CD4-positive, alpha-beta T cell treated with Interleukin-4 for 4 hours (primary cell): ENCODE measurements at regions not wholly inside any gene's neighbourhood (a gene's known extent, or its start where the extent isn't known, plus 50 kb on each side); places are given as distances from the start of the nearest gene placed in this dataset.

Experiments used
- DNase-seq: peaks from one replicate; pipeline ENCODE4 v3.0.0-alpha.2; 2020

DNA sequence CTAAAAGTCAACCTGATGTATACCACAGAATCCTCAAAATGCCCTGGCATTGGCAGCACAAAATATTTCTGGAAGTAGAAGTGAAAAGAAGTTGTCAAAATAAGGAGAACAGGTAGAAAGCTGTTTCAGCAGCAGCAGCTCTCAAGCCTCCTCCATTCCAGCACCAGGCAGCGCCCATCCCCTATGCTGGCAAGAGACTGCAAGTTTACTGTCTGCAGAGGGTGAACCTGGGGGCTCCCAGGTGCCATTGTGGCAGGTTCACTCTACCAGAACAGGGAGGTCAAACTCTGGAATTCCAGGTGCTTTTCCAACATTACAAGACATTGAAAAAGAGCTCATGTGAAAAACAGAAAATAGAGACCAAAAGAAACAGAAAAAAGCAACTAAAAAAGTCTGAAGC is 128.8 kb upstream of the CTTNBP2NL start:
- DNase-seq = no peak

DNA sequence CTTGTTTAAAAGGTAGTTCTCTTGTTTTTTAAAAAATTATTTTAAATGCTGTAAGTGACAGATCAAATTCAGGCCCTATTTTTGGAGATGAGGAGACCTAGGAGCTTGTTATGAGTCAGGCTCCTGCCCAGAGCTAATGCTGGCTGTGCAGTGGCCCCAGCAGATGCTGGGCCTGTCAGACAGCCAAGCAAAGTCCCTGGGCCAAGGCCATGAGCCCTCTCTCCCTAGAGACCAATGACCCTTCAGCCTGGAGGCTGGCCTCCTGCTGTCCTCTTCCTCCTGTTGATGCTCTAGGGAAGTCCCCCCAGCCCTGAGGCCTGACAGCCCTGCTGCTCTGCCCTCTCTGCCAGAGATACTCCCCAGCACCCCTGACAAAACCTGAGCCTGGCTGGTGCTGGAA is 128.1 kb upstream of the CTTNBP2NL start:
- no peak for DNase-seq

DNA sequence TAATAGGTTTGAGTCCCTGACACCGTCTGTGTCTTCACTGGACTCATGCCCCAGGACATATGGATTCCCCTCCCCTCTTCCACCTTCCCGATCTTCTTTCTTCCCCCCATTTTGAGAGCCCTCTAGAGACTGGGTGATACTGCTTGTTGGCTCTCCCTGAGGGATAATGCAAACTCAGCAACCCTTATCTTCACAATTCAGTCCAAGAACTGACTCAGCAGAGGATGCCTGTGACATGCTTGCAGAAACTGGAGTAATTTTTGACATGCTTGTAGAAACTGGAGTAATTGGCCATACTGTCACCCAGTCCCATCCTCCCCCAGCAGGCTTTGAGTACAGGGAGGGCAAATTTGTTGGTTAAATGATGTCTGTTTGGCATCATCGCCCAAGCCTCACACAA is 127.6 kb upstream of the CTTNBP2NL start:
- no peak for DNase-seq

DNA sequence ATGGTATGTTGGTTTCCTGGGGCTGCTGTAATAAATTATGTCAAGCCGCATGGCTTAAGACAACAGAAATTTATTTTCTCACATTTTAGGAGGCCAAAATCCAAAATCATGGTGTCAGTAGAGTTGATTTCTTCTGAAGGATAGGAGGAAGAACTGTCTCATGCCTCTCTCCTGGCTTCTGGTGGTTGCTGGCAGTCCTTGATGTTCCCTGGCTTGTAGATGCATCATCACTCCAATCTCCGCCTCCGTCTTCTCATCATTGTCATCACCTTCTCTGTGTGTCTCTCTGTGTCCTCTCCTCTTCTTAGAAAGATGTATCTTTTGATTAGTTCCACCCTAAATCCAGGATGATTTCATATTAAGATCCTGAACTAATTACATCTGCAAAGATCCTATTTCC is 124.7 kb upstream of the CTTNBP2NL start:
- DNase-seq = no peak

DNA sequence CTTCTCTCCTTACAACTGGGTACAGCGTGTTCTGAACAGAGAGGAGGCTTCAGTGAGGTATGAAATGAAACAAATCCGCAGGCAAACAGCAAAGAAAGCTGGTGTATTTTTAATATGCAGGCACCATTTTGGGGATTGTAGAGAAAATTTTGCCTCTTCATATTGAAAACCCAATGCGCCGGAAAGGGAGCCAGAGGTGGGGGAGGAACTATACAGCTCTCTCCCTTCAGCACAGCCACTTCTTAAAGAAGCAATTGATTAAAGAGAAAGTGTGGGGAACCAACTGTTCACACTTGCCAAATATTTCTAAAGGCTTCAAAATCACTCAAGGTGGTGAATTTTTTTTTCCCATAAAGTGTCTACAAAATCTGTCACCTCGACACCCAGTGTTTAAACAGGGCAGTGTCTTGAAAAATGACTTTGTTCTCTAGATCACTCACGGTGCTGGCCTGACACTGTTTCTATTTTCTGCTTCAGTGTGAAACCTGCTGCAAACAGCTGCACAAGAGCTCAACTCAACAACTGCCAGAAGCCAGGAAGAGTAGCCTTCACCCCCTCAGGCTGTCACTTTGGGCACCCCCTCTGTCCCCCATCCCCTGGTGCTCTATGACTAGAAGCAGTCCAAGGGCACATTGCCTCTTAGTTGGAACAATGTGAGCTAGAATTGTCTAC is 123.8 kb upstream of the CTTNBP2NL start:
- no peak for DNase-seq

DNA sequence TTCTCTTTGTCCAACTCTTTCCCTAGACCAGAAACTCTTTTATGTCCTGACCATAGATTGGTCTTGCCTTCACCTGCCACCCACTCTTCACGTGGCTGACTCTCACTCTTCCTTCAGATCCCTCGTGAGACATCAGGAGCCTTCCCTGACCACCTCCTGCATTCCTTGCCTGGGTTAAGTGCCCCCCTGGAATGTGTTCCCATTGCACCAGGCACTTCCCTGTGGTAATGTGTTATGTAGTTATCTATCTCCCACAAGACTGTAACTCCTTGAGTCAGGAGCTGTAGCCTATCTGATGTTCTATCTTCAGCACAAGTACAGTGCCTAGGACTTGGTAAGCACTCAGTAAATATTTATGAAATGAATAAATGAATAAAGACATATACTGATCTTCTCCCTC is 111.2 kb upstream of the CTTNBP2NL start:
- no peak for DNase-seq

DNA sequence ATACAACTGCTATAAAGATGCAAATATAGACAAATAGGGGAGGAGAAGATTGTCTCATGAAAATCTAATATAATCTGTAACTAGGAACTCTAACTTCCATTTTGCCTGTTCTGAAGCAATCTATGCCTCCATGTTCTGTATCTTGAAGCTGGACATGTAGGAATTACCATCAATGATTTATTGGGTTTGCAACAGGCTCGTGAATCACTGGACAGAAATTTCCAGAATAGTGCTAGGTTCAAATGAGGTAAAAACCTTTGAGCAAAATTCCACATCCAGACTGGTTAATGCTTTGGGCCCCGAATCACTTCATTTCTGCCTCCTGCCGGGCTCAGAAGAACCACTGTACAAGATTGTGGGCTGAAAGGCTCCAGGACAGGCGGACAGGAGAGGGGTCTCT is 110.7 kb upstream of the CTTNBP2NL start:
- DNase-seq = no peak

DNA sequence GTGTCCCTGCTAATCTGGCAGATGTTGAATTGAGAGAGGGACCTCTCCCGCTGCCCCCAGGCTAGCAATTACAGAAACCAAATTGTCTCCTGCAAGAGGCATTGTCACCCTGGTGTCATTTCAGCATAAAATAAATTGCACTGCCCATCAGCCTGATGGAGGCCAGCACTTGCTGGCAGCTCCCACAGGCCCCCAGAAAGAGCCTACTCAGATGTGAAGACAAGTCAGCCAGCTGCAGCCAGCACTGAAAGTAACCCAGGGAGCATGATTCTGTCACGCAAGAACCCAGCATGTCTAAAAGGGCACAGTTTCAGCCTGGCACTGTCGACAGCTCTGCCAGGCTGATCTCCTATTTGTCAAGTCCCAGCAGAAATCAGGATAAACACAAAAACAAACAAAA is 110.3 kb upstream of the CTTNBP2NL start:
- DNase-seq = no peak

DNA sequence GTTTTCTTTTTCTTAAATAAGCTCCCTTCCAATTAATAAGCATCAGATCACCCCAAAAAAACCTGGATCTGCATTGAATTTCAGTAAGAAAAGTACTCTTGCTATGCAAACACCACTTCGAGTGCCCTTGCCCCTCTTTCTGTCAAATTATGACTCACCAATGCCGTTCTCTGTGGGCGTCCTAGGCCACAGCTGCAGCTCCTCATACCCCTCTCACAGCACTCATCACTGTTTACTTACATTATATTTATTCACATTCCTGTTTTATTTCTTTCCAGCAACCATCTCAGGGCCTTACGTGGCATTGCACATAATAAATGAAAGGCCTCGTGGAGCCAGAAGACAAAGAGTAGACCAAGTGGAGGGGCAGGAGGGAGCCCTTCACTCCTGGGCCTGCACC is 99.1 kb upstream of the CTTNBP2NL start:
- DNase-seq = no peak

DNA sequence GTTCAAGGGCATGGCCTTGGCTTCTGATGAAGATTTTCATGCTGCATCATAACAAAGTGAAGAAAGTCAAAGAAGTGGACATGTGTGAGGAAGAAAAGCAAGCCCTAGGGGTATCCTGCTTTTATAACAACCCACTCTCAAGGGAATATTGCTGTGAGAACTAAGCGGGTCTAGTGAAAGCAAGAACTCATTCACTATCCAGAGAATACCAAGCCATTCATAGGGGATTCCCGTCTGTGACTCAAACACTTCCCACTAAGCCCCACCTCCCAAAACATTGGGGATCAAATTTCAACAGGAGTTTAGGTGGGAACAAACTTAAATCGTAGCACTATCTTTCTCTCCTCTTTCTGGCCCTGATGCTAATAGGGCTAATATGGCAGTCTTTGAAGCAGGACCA is 98.5 kb upstream of the CTTNBP2NL start:
- DNase-seq = no peak

DNA sequence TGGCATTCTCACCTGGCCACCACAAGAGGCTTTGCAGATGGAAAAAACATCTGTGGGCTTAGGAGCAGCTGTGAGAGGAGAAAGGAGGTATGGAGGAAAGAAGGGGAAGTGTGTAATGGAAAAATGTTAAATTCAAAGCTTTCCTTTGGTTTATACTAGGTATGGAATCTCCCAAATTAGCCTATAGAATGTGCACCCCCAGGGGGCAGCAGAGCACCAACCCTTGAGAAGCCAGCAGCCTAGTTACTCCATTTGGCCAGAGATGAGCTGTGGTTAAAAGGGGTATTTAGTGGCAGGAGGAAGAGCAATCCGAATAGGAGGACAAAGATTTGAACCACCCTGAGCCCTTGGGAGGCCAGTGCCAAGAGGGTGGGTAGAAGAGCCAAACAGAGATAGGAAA is 97.5 kb upstream of the CTTNBP2NL start:
- peak; percentile 19 for DNase-seq

DNA sequence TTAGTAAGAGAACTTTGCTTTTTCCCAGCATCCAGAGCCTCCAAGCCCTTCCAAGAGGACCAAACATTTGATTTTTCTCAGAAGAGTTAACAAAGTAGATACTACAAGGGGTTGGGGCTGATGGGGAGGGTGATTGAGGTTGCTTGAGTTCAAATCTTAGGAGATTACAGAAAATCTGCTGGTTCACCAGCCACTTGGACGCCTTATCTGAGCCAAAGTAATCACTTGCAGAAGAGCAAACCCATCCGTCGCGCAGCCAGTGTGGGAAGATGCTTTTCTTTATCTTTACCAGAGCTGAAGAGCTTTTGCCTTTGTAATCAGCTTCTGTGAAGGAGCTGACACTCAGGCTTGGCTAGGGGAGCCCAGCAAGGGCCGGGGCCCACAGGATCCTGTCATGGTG is 91.9 kb upstream of the CTTNBP2NL start:
- no peak for DNase-seq

DNA sequence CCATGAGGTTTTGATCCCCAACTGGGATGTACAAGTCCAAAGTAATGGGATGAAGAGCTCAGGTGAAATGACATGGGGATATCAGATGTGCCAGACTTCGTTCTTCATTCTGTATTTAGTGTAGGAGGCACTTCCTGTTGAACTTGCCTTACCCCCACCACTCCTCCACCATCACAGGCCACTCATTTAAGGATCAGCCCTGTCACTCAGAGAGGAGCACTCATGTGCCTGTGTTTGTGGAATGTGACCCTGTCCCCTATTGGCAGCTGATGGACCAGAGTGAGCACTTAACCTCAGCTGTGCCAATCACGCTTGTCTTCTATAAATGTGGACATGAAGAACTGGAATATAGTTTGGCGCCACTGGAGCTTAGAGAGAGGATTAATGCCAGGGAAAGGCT is 91.4 kb upstream of the CTTNBP2NL start:
- no peak for DNase-seq

DNA sequence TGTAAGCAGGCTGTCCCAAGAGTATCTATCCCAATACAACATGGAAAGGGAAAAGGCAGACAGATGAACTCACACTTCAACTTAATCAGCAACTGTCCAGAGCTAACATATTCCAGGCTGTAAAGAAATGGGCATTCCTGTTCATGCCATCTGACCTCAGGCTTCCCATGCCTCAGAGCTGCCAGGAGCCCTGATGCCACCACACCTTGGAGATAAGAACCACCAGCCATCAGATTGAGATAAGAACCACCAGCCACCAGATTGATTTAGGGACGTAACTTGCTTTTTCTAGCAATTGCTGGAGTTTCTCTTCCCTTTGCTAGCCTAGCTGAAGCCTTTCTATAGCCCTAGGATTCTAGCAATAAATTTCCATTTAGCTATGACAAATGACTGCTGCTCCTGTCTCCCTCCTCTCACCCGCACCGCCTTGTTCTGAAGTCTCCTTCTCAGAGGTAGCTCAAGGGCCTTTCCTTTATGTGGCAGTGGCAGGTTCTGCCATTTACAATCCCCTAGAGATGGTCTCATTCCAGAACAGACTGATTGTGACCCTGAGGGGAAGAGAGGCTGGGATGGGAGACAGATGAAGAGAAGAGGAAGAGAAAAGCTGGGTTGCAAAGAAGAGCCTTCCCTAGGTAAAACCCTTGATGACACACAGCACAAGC is 88.0 kb upstream of the CTTNBP2NL start:
- DNase-seq = no peak

DNA sequence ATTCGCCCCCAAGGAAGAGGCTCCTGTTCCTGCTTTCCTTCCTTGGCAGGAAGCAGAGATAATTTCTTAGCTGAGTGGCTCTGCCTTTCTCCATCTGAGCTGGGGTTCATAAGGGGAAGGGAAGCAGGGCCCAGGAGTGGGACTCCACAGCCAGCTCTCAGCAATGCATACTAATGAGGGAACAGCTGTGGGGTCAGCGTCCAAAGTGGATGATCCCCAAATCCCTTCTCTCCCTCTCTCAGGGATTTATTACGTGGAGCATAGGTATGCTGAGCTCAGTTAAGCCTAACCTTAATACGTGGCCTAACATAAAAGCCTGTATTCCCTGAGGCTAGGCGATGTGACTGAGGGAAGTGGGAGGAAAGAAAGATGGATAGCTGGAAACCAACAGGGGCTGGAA is 87.3 kb upstream of the CTTNBP2NL start:
- DNase-seq = no peak

DNA sequence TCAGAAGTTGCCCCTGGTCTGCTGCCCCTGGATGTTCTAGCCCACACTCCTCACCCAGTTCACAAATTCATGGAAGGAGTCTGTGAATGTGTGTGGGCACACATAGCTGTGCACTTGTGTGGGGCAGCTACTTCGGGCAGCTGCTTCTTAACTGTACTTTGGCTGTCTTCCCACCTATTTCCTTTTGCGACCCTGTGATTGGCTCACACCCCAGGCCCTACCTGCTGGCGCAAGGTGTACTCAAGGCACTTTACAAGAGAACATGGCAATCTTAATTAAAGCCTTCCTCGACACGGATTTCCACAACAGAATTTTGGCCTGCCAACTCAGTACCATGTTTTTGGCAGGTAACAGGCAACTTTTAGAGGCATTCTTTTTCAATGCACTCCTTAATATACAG is 86.5 kb upstream of the CTTNBP2NL start:
- DNase-seq = no peak

DNA sequence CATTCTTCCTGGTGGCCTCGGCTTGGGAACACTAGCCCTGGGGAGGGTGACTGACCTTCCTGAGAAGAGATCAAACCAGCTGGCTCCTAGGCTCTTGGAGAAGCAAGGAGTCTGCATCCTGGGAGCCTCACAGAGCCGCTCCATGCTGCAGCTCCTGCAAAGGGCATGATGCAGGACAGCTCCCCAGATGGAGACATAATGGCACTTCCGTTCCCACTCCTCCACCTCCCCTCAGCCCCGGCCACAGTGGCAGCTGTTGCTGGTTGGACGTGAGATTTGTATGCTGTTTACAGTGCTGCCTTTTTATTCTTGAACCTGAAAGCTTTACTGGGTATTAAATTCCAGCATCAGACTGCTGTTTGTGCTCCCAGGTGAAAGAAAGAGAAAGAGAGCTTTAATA is 83.7 kb upstream of the CTTNBP2NL start:
- no peak for DNase-seq

DNA sequence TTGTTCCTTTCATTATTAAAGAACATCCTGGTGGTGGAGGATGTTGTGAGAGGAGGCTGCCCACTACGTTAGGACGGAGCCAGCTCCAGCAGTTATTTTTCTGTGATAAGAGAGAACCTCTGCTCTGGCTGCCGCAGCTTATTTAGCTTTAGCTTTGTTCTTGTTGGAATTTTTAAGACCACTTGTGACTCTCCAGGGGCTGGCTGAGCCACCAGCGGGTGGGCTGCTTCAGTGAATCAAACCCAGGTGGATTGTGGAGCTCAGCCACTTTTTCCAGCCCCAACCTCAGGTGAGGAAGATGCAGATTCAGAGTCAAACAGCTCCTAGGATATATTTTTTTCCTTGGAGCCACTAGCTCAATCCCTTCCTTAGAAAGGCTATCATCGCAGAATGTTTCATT is 83.1 kb upstream of the CTTNBP2NL start:
- no peak for DNase-seq

DNA sequence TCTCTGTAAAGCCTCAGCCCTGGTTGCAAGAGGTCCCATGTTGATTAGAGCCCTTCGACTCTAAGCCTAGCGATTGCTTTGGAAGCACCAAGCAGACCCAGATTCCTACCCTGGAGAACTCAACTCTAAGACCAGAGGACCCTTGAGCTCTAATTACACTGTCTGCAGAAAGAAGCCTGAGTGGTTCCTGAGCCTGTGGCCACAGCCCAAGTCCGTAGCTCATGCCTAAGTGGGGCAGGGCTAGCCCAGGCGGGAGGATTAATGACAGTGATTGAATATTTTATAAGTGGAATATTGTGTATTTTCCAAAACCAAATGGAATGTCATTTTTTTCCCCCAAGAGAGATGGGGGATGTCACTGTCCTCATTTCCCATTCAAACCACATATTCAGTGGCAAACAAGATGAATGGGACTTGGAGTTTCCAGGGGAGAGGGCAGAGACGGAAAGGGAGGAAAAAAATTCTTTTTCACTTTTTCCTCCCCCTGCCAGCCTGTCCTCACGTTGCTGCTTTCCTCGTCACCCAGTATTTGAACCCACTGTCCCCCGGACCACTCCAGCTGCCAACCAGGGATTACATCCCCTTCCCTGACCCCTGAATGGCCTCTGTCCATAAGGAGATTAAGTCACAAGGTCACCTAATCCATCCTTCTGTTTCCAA is 79.6 kb upstream of the CTTNBP2NL start:
- no peak for DNase-seq

DNA sequence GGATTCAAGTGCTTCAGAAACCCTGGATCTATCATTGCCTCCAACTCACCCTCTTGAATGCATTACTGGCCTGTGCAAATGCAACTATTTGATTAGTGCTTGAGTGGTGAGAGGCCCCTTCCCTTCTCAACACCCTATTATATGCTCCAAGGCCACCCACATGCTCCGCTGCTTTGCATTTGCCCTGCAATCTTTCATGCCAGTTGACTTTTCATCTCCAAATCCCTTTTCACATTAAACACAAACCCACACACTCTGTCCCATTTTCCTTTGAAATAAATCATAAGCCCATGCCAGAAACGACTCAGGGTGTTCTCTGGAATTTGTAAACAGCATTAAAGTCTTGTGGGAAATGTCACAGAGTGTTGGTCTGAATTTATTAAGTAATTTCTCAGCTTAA is 78.9 kb upstream of the CTTNBP2NL start:
- no peak for DNase-seq

DNA sequence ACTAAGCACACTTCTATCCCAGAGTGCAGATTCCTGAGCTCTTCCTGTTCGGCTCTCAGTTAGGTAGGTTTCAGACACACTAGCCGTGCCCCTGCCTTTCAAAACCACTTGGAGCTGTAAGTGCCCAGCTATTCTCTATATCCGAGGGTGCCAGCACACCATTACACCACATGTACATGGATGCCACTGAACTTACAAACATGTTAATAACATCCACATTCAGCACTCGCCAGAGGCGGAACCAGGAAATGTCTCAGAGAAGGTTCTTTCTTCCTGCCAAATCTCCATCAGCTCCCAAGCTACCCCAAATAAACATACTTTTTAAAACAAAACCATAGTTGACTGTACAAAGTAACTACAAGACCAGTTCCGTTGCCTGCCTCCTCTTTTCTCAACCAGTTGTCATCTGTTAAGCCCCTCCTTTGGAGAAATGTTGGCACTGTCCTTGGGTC is 78.4 kb upstream of the CTTNBP2NL start:
- no peak for DNase-seq

DNA sequence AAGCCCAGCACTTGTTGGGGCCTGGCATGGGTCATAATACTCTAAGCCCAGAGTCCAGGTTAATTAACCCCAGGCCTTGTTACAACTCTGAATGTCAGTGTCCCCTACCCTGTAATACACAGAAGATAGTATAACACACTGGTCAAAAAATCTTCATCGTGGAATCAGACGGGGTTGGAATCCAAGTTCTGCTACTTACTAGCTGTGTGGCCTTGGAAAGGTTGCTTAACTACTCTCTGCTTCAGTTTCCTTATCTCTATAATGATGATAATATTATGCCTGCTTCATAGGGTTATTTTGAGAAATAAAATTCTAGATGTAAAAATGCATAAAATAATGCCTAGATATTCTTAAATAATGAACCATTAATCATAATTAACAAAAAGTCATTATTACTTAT is 77.8 kb upstream of the CTTNBP2NL start:
- DNase-seq = no peak

DNA sequence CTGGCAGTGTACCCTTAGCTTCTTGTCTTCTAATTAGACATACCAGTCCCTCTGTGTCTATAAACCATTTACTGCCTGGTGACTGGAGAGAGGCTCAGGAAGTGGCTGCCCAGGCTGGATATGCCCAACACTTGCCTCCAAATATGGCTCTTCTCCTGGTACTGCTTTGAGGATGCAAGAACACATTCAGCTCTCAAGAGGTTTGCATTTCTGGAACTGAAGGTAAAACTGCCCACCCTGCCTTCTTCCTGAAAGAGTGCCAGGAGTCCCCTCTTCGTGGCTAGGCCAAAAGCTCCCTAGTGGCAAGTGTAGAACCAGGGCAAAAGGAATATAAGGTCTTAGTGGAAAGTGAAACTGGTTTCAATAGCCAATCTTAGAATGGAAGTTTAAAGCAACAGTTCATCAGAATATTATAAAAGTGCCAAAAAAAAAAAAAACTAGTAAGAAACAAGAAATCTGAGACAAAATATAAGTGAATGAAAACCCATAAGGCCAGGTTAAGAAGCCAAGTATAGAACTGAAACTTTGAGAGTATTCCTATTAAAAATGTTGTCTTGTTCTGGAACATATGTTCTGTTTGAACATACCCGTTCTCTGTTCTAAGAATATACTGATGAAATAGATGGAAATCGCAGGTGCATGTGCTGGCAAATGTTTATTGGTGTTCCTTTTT is 77.2 kb upstream of the CTTNBP2NL start:
- DNase-seq = no peak
